HG02870 (cell line): ENCODE measurements at regions not wholly inside any gene's neighbourhood (a gene's known extent, or its start where the extent isn't known, plus 50 kb on each side); places are given as distances from the start of the nearest gene placed in this dataset.
A peak's percentile ranks its signal among the peaks of the same experiment; 100 is the strongest.
"Not testable (repeated sequence)": the region's sequence is repeated elsewhere in the genome, so short reads cannot be mapped to it uniquely, and the experiment has no call there.

Experiments
- ATAC-seq: cut with Tn5 transposase; IDR thresholded peaks from one replicate; pipeline ENCODE4 v1.9.1; 2021; ENCODE audit warnings: mild to moderate bottlenecking, moderate library complexity; ENCODE audit not compliant: unreplicated experiment

DNA sequence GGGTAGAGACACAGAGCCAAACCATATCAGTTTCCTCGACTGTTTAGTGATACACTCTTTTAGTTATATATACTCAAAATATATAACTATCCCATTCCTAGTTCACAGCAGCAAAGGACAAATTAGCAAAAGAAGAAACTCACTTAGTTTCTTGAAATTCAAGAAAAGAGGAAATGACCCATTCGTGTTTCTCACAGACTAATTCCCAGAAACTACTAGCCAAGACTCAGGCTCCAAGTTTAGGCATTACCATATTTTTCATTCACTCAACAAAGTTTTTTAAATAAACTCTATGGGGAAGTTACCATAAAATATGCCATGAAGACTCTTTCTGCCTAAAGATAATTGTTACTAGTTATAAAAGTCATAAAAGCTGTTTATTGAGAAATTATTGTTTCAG is 152.3 kb upstream of the DAAM1 start:
- ATAC-seq, result no peak

DNA sequence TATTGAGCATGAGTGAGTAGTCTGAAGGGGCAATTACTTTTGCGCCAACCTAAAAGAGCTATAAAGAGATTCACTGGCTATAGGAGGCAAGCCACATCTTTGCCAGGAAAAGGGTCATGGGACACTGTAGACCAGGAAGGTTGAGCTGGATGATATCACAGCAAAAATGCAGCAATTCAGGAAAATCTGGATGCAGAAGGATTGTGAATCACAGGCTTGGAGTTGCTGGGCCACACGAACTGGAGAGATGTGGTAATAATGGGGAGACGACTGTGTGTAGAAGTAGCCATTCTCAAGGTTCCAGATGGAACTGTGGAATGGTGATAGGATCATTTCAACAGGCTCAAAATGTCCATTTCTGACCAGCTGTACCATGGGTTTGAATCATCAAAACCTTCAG is 151.4 kb upstream of the DAAM1 start:
- no peak for ATAC-seq

DNA sequence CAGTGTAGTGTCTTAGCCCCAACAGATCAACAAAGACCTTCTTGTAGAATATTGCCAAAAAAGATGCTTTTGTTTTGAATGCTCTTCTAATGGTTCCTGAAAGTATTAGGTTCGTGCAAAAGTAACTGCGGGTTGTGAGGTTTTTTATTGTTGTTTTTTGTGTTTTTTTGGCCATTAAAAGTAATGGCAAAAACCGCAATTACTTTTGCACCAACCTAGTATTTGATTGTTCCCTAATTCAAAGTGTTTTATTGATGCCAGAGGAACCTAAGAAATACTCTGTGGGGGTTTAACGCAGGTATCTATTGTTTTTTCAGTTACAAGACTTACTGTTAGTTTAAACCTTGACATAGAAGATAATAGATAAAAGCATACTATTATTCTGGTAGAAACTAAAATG is 150.8 kb upstream of the DAAM1 start:
- ATAC-seq, result no peak

DNA sequence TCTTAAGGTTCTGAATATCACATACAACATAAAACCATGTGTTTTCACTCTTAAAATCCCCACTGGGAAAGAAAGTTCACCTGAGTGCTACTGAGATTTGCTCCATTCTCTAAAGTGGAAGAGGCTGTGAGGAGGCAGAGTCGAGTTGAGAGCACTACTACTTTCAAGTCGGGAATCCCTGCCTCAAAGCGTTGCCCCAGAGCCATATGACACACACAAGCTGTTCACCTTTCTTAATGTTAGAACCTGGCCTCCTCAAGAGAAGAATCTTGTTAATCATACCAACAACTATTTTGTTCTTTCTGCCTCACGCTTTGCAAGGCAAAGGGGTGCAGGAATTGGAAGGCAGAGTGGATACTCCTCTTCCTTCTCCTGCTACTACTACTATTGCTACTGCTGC is 149.7 kb upstream of the DAAM1 start:
- ATAC-seq, result no peak

DNA sequence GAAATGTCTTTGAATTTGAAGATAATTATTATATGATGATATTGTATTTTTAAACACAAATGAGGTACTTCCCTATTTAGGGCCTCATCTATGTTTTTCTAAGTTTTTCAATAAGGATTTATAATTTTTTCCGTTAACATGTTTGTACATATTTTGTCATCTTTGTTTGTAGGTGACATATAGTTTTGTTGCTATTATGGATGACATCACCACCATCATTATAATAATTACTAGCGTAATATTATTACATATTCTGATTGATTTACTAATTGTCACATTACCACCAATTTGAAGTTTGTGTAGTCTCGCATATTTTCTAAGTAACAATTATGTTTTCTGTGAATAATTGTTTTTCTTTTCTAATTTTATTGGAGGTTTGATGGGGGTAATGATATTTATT is 147.2 kb upstream of the DAAM1 start:
- no peak for ATAC-seq

DNA sequence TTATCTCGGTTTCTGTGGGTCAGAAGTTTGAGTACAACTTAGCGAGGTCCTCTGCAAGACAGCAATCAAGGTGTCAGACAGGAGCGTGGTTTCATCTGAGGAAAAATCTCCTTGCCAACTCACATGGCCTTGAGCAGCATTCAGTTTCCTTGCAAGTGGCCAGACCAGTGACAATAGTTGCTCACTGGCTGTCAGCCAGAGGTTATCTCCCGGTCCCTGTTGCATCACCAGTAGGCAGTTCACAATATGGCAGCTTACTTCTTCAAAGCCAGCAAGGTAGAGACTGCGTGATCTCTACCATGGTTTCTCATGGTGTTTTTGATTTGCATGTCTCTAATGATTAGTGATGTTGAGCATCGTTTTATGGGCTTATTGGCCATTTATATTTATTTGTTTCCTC is 143.8 kb upstream of the DAAM1 start:
- ATAC-seq, result no peak

DNA sequence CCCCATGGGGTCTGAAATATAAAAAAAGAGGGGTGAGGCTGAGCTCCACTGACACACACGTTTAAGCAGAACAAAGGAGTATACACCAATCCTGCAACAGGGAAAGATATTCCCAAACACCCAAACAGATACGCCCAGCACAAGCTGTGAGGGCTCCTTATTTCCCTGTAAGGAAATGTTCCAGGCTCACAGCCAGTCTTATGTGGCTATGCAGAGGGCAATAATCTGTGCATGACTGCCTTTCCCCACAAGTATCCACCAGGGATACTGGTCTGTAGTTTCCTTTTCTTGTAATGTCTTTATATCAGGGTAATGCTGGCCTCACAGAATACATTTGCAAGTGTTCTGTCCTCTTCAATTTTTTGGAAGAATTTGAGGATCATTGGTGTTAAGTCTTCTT is 141.7 kb upstream of the DAAM1 start:
- ATAC-seq, result no peak

DNA sequence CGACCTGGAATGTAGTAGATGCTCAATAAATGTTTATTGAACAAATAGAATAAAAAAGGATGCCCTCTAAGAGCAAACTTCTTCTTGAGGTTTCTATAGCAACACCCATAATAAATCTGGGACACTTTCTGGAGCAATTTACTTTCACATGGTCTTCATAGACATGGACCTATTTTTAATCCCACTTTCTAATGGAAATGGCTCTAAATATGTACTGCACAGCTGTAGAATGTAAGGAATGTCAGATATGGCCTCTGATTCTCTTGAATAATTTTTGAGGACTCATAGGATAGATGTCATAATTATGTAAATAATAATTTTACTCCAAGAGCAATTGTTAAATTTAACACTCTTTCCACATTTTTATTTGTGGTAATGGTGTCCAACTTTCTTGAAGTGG is 133.5 kb upstream of the DAAM1 start:
- no peak for ATAC-seq

DNA sequence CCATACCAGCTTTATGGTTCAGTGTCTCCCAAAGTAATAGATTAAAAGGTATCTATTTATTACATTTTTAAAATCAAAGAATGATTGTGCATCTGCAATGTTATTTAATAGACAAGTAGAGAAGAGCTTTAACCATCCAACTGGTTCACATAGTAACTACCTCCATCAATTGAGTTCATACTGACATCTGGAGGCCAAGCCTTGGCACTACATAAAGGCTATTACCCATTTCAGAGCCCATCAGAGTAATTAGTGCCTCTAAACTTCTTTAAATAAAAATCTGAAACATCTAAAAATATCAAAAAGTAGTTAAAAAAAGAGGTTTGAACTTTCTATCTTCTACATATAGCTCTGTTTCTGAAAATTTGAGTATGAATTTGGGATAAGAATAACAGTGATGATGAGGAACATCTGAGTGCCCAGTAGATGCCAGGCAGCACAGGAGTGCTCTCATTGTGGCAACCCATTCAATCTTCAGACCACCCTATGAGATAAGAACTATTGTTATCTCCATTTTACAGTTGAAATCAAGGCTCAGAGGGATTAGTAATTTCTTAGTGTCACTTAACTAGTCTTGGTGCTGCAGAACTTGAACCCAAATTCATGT is 132.9 kb upstream of the DAAM1 start:
- ATAC-seq, result peak; percentile 70

DNA sequence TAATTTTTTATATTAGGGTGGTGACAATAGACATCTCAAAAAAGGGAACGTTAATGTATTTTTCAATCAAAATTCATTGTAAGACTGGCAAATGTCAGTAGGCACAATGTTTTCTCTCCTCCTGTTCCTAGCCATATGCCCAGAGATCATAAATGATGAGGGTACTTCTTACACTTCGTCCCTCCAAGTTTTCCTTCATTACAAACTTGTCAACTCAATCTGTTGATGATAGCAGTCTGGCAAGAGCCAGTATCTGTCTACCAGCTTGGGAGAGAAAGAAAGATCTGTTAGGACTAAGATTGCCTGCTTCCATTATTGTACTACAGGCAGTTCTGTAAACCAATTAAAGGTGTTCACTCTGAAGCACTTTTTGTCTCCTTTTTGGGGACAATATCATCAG is 130.9 kb upstream of the DAAM1 start:
- ATAC-seq, result no peak

DNA sequence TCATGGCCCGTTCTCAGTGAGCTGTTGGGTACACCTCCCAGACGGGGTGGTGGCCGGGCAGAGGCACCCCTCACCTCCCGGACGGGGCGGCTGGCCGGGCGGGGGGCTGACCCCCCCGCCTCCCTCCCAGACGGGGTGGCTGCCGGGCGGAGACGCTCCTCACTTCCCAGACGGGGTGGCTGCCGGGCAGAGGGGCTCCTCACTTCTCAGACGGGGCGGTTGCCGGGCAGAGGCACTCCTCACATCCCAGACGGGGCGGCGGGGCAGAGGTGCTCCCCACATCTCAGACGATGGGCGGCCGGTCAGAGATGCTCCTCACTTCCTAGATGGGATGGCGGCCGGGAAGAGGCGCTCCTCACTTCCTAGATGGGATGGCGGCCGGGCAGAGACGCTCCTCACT is 129.7 kb upstream of the DAAM1 start:
- ATAC-seq, result not testable (repeated sequence)

DNA sequence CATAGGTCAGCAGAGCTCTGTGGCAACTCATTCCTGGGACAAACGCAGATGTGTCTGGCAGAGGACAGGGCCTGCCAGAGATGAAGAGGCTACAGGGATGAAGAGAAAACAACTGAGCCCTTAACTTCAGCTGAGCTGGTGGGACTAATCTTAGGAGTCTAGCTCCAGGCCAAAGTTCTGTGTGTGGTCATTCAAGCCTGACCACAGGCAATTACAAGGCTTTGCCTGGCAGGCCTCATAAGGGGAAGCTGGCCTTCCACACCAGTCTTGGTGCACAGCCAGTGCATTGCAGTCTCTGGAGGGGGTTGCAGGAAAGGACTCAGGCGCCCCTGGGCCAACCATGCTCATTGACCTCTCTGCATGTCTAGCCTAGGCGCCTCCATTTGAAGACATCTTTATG is 127.6 kb upstream of the DAAM1 start:
- no peak for ATAC-seq

DNA sequence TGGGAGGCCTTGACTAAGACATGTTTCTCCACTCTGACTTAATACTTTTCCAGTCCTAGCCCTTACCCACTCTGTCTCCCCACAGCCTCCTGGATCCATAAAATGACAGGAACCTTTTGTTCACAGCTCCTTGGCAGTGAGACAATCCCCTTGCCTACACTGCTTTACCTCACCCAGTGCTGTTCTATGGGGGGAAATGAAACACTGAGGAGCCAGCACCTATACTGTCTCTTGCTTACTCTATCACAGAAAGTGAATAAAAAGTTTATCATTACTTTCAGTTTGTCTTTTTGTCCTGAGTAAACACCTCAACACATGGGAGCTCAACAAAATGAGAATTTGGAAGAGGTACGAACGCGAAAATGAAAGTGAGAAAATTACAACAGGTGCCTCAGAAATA is 127.2 kb upstream of the DAAM1 start:
- ATAC-seq, result no peak

DNA sequence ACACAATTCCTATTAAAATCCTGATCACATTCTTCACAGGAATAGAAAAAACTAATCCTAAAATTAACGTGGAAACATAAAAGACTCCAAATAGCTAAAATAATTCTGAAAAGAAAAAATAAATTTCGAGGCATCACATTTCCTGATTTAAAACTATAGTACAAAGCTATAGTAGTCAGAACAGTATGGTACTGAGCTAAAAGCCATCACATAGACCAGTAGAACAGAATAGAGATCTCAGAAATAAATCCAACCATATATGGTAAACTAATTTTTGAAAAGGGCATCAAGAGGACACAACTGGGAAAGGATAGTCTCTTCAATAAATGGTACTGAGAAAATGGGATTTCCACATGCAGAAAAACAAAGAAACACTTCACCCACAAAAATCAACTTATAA is 125.2 kb upstream of the DAAM1 start:
- ATAC-seq, result no peak

DNA sequence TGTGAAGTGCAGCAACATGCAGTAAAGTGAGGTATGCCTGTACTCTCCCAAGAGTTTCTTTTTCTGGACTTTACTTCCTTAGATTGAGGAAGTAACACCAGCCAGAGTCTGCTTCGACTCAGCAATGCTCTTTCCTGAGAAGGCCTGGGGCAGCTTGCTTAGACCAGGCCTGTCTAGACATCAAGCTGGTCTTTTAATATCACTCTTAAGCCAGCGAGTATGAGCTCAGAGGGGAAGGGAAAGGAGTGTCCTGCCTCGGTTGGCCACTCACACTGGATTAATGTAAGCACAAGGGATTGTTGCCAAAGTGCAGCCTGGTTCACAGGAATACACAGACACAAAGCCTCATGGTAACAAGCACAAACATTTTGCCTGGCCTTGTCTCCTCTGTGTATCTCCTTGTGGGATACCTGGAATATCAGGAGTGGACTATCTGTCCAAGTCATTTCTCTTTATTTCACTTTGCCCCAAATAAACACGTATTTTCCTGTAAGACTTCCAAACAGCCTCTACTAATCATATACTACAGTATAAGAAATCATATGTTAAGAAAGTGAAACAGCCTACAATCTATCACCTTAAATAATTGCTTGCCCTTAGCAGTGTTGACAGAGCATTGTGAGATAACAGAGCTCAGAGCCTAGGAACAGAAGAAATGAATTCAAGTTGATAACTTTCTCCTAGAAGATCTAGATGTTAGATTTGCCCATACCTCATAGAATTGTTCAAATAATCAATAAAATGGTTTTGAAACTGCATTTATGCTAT is 121.2 kb upstream of the DAAM1 start:
- ATAC-seq, result no peak

DNA sequence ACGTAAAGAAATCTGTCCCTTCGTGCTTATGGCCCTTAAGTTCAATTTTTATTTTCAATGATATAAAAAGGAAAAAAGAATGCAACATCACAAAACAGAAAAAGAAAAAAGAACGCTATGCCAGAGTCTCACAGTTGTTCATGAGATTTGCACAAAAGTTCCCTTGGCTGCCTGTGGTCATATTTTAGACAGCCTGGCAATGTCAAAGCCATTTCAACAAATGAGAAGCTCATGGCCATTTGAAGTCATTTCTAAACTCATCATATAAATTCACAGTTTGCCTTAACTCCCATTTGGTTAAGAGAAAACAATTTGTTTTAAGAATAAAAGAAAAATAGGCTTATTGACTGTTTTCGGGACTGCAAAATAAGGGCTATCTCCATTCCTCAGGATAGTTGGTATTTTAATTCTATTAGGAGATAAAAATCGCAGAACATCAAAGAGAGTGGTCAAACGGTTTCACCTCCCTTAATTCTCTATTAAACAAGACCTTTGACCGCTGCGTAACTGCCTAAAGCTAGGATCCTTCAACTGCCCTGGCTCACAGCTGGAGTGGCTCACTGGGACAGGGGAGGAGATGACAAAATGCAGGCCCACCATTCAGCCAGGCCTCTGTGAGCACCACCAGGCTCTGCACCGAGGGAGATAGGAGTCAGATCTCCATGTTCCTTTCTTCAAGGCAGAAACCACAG is 119.2 kb upstream of the DAAM1 start:
- ATAC-seq, result no peak

DNA sequence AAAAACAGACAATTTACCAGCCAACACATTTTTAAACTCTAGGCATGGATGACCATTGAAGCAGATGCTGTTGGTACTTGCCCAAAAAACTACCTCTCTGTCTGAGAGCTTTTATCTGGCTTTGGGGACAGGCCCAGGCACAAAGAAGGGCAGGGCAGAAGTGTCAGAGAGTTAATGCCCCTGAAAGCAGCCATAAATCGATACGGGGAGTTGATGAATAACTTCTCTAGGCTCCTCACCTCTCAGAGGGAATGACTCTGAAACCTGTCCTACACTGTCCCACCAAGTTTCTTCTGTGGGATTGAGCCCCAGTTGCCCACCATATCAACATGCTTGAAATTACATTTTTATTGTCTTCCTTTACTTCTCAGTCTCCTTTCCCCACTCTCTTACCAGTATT is 113.0 kb upstream of the DAAM1 start:
- ATAC-seq, result no peak

DNA sequence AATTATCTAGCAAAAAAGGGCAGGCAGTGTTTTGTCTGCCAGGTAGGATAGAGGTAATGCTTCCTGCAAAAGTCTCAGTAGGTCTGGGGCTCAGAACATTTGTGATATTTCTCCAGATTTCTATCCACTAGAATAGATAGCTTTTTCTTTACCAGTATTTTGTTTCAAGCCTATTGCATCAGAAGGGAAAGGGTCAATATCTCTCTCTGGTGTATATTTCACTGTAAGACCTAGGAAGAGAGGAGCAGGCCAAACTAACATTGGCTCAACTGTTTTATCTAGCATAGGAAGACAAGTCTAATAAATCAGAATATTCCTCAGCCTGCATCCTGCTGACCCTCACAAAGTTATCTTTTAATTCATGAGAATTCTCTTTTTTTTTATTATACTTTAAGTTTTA is 106.7 kb upstream of the DAAM1 start:
- no peak for ATAC-seq

DNA sequence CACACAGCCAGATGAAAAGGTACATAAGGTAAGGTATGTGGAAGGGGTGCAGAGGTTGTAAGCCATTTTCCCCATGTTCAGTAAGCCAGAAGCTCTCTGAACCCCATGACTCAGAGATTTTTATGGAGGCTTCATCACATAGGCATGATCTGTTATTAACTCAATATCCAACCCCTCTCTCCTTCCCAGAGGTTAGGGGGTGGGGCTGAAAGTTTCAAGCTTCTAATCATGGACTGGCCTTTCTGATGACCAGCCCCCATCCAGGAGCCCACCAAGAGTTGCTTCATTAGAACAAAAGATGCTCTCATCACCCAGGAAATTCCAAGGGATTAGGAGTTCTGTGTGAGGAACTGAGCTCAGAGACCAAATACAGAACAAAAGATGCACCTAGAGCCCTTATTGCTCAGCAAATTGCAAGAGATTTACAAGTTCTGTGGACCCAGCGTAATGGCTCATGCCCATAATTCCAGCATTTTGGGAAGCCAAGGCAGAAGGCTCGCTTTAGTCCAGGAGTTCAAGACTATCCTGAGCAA is 103.2 kb upstream of the DAAM1 start:
- no peak for ATAC-seq

DNA sequence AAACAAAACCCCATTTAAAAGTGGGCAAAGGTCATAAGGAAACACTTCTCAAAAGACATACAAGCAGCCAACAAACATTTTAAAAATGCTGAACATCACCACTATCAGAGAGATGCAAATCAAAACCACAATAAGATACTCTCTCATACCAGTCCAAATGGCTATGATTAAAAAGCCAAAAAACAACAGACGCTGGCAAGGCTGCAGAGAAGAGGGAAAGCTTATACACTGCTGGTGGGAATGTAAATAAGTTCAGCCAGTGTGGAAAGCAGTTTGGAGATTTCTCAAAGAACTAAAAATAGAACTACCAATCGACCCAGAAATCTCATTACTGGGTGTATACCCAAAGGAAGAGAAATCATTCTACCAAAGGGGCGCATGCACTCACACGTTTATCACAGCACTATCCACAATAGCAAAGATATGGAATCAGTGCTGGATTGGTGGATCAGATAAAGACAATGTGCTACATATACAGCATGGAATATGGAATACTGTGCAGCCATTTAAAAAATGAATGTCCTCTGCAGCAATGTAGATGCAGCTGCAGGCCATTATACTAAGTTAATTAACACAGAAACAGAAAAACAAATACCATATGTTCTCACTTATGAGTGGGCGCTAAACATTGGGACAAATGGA is 102.1 kb upstream of the DAAM1 start:
- ATAC-seq, result no peak

DNA sequence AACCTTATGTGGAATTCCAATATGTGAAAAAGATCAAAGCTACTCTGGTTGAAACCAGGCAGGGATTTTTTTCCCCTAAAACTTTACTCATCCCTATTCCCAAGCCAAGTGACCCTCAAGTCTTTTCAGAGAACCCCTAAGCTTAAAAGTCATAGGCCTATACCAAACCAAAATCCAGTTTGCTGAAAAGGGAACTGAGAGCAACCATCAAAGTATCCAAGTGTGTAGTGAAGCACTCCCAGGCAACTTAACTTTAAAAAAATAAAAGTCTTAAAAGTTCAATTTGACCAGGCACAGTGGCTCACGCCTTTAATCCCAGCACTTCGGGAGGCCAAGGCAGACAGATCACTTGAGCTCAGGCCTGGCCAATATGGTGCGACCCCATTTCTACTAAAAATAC is 101.2 kb upstream of the DAAM1 start:
- no peak for ATAC-seq

DNA sequence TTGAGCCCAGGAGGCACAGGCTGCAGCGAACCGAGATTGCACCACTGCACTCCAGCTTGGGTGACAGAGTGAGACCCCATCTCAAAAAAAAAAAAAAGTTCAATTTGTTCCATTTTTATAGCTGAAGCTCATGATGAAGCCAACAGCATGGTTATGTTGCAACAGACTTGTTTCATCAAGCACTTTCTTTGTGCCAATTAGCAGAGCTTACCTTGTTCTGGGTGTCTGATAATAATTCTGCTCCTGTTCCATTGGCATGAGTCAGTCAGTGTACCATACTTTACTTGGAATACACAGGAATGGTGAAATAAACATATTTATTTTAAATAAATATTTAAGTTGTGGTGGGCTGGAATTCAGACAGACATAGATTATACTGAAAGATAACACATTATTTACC is 100.8 kb upstream of the DAAM1 start:
- ATAC-seq, result no peak
